GM12873 (cell line): ENCODE measurements at regions not wholly inside any gene's neighbourhood (a gene's known extent, or its start where the extent isn't known, plus 50 kb on each side); places are given as distances from the start of the nearest gene placed in this dataset.

ENCODE experiments used
- CTCF ChIP-seq: IDR thresholded peaks from 2 replicates; pipeline ENCODE4 v1.5.1; 2012; ENCODE audit warnings: low read depth, mild to moderate bottlenecking, moderate library complexity, low read length, control low read depth; ENCODE audit not compliant: insufficient read depth; ENCODE audit errors: missing control alignments

- peak; percentile 45 for TF ChIP-seq CTCF
Measured at GRCh38 chr17:77266891-77267341, 126.1 kb downstream of the SEC14L1 start.

DNA sequence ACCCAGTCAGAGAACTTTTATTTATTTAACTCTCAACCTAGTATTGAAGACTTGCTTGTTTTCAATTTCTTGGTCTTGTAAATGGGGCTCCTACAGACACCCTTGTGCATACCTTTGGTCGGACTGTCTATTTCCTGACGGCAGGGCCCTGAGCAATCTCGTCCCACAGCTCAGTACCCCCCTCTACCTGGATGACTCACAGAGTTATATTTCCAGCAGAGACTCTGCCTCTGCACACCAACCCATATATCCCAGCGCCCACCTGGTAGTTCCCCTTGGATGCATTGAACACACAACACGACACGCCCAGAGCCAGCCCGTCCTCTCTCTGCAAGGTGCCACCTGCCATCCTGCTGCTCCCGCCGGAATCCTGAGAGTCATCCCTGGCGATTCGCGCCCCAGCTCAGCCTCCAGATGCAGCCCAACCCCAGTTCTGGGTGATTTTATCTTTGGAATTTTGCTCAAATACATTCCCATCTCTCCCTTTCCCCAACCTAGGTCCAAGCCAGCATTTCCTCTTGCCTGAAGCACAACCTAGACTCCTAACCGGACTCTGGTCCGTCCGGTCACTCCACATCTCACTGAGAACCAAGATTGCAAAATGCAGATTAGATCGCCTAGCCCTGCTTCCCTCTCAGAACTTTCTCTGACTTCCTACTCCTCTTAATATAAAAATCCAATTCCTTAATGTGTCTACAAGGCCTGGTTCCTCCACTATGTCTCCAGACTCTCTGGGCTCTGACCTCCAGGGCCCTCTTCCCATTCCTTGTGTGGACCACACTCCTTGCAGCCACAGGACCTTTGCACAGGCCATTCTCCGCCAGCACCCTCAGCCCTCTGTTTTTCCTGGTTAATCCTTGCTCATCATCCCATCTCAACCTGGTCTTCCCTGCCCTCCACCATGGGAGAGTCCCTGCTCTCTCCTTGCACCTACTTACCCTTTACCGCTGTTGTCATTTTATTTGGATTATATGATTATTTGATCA is 129.2 kb downstream of the SEC14L1 start:
- no peak for TF ChIP-seq CTCF

- TF ChIP-seq CTCF, result no peak
Measured at GRCh38 chr17:77271411-77271810, 130.6 kb downstream of the SEC14L1 start.

DNA sequence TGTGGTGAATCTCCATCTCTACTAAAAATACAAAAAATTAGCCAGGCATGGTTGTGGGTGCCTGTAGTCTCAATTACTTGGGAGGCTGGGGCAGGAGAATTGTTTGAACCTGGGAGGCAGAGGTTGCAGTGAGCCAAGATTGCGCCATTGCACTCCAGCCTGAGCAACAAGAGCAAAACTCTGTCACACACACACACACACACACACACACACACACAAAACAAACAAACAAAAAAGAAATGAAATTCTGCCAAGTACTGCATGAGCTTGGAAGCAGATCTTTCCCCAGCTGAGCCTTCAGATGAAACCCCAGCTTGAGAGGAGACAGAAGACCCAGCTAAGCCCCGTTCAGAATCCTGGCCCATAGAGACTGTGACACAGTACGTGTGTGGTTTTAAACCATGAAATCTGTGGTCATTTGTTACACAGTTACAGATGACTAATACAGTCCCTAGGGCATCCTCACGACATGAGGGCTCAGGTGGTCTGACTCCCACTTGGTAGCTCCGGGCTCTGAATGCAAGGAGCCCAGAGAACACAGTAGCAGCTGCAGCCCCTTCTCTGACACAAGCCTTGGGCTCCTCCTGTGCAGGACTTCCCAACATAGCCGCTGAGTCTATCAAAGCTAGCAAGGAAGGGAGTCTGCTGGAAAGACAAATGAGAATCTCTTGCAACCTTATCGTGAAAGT is 132.8 kb downstream of the SEC14L1 start:
- no peak for TF ChIP-seq CTCF

DNA sequence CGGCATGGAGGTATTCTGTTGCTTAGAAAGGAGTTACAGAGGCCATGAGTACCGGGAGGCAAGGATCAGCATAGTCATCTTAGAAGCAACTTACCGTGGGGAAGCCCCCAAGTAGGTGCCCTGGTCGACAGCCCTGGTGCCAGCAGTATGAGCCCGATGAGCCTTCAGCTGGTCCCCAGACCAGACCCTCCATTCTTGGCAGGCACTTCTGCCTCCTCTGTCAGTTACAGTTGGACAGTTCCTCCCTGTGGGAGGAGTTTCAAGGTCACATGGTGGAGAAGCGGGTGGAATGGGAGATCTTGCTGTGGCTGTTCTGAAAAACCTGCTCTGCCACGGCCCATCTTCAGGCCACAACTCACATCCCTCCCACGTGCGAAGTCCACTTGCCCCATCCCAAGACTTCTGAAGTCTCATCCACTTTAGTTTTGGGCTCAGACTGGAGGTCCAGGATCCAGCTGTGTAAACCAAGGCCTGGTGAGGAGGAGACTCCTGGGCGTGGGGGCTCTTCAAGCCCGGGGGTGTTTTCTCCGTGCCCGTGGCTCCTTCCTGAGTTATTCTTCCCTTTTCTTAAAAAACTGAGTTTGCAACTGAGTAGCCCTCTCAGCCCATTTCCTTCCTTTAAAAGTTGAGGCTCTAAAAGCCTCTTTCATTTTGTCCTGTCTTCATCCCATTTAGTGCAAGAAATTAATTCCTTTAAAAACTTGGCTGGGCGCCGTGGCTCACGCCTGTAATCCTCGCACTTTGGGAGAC is 133.5 kb downstream of the SEC14L1 start:
- TF ChIP-seq CTCF, result no peak

- no peak for TF ChIP-seq CTCF
Measured at GRCh38 chr17:77279448-77280303, 138.9 kb downstream of the SEC14L1 start.
